Fibroblast of lung (primary cell): ENCODE measurements at regions not wholly inside any gene's neighbourhood (a gene's known extent, or its start where the extent isn't known, plus 50 kb on each side); places are given as distances from the start of the nearest gene placed in this dataset.

Source experiments
- CTCF ChIP-seq, 2 donors: IDR thresholded peaks in 1 of 2; conservative IDR thresholded peaks in 1 of 2; 1 replicate in 1 of 2; 2 replicates in 1 of 2; pipeline ENCODE4 v1.5.1; 2011 to 2012; ENCODE audit warnings: low read length in 2 of 2, control low read depth in 1 of 2, inconsistent platforms in 1 of 2, low read depth in 1 of 2, mild to moderate bottlenecking in 1 of 2
- EZH2 ChIP-seq: IDR thresholded peaks from 2 replicates; pipeline ENCODE4 v1.5.1; 2012; ENCODE audit warnings: low read length, control low read depth, mild to moderate bottlenecking; ENCODE audit errors: missing control alignments

- TF ChIP-seq EZH2 (no peak), CTCF (conservative IDR thresholded peaks at IDR 0.05 in 1 of 2, IDR thresholded peaks at IDR 0.05 in 1 of 2; ENCODE audit: low read depth in 1 of 2, low read length in 2 of 2) (no peak)
Measured at GRCh38 chr11:82521427-82521826, 212.2 kb downstream of the FAM181B start.
